ENCODE measurements at regions not wholly inside any gene's neighbourhood (a gene's known extent, or its start where the extent isn't known, plus 50 kb on each side); places are given as distances from the start of the nearest gene placed in this dataset.

- TF ChIP-seq REST (IDR thresholded peaks at IDR 0.05; ENCODE audit: insufficient read depth in 1 of 2, low read depth in 2 of 2, low read length in 2 of 2) = no peak
- TF ChIP-seq TAF1 (IDR thresholded peaks at IDR 0.05; ENCODE audit: borderline replicate concordance, insufficient read depth, low read length) = no peak
- no peak for TF ChIP-seq SIN3A (IDR thresholded peaks at IDR 0.05; ENCODE audit: borderline replicate concordance, insufficient read depth, low read length)
- TF ChIP-seq POLR2AphosphoS5 (IDR thresholded peaks at IDR 0.05; ENCODE audit: low read depth, low read length) = no peak
These were observed 151.2 kb upstream of the C14orf180 start for GRCh38 chr14:104428333-104428851.
